Middle frontal gyrus (tissue), 1 donor: ENCODE measurements at regions not wholly inside any gene's neighbourhood (a gene's known extent, or its start where the extent isn't known, plus 50 kb on each side); places are given as distances from the start of the nearest gene placed in this dataset.

Experiments
- DNase-seq: peaks from one replicate; pipeline ENCODE4 v3.0.0-alpha.2; 2015; ENCODE audit warnings: low spot score; ENCODE audit errors: extremely low spot score

GRCh38 chr5:8613078-8613685, 744.2 kb downstream of the MTRR start:
- no peak for DNase-seq

- DNase-seq, result no peak
Observed at GRCh38 chr5:8615142-8615858, 746.4 kb downstream of the MTRR start.

DNA sequence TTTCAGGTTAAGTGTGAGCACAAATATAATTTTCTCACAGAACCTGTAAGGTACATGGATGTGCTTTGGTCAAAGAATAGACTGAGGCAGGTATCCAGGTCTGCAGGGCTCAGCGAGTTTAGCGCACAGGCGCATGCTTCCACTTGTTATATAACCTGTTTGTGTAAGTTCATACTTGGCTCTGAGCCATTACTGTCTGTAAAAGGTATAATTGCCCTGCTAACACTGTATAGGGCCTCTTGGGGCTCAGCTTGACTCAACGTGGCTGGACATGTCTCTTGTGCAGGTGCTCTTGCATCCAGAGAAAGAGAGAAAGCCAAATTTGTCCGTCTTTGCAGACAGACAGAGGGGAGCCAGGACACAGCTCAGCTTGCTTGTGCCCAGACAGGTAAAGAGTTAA, 759.6 kb downstream of the MTRR start:
- DNase-seq, result no peak

GRCh38 chr5:8633259-8633658, 764.3 kb downstream of the MTRR start:
- no peak for DNase-seq

- no peak for DNase-seq
Observed at GRCh38 chr5:8633696-8634095, 764.7 kb downstream of the MTRR start.

DNA sequence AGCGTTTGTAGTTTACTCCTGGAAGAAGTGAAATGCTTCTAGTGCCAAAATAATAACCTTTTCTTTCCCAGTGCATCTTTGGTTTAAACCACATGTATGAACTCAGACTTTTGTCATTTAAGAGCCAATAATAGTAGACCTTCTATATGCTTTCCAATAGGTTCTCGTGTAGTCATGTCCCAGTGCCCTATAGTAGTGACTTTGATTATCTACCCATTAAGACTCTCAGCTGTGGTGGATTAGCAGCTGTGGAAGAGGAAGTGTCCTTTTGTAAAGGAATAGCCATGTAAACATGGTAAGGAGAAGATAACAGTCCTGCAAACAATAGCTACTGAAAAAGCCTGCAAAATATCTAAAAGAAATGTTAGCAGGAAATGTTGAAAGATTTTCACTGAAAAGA, 765.3 kb downstream of the MTRR start:
- no peak for DNase-seq

DNA sequence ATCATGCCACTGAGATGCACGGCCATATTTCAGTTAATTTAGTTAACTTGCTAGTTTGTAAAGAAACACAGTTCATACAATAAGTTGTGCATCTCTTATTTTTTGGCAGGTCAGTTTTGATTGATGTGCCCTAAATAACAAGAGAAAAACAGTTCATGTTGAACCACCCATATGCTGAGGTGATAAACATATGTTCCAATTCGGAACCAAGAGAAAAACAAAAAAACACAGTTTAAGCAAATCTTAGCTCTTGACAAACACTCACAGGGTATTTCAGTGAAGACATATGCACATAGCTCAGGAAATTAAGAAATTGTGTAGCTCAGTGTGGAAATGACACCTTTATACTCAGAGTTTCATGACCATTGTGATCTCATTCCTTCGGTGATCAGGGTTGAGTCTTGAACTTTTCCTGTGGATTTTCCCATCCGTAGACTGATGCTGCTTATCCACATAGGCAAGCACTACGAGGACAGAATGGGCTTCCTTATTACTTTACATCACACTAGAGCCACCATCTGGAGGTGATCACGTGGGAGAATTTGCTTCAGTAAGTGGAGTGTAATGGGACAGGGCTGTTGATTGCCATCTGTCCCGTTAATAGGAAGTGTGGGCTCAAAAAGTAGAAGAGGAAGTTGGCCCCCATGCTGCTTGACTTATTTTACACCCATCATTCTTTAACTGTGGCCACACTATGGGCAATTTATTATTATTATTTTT, 773.0 kb downstream of the MTRR start:
- no peak for DNase-seq

DNA sequence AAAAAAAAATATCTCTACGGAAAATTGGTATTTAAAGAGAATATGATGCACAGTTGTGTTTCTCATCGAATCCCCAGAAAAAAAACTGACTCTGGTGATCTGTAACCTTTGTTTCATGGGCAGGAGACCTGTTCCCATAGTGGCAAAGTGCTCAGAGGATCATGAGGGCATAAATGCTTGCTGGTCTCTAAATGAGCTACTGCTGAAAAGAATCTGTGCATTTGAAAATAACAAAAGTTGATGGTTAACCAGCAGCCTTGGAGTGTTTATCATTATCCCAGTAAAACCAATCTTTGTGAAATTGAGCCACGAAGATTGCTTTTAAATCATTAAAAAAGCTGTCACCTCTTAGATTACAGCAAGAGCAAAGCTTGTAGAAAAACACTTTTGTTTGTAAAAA, 775.4 kb downstream of the MTRR start:
- DNase-seq, result no peak

- no peak for DNase-seq
Observed at GRCh38 chr5:8647111-8647510, 778.2 kb downstream of the MTRR start.

- DNase-seq, result no peak
Observed at GRCh38 chr5:8650186-8650585, 781.2 kb downstream of the MTRR start.

GRCh38 chr5:8660133-8660893, 791.4 kb downstream of the MTRR start:
- DNase-seq, result no peak

GRCh38 chr5:8663374-8663773, 794.4 kb downstream of the MTRR start:
- DNase-seq, result no peak

GRCh38 chr5:8675182-8675581, 806.2 kb downstream of the MTRR start:
- no peak for DNase-seq

- no peak for DNase-seq
Observed at GRCh38 chr5:8676695-8677094, 807.7 kb downstream of the MTRR start.

GRCh38 chr5:8682381-8682780, 813.4 kb downstream of the MTRR start:
- DNase-seq, result no peak

DNA sequence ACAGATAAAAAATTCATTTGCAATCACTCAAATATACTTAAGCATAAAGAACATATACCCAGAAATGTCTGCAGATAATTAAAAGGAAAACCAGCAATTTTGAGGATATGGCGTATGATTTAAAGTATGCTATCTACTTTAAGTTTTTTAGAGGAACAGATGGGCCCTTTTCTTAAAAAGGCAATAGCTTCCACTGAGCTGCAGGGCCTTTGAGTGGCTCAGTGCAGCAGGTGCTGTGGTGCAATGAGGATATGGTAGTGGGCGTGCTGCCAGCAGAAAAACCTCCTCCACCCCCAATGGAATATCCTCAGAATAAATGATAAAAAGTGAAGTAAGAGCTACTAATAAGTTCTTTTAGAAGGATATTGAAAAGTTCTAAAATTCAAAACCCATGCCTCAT, 814.5 kb downstream of the MTRR start:
- DNase-seq, result no peak

GRCh38 chr5:8685704-8686103, 816.8 kb downstream of the MTRR start:
- no peak for DNase-seq

GRCh38 chr5:8686707-8687106, 817.8 kb downstream of the MTRR start:
- no peak for DNase-seq

DNA sequence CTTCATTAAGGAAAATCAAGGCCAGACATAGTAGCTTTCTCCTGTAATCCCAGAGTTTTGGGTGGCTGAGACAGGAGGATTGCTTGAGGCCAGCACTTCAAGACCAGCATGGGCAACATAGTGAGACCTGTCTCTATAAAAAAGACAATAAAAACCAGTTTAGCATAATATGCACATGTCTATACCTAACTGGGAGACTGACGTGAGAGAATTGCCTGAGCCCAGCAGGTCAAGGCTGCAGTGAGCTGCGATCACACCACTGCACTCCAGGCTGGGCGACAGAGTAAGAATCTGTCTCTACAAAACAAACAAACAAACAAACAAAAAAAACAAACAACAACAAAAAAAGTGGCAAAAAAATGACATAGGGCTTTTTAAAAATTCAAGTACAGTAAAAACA, 820.8 kb downstream of the MTRR start:
- DNase-seq, result no peak

DNA sequence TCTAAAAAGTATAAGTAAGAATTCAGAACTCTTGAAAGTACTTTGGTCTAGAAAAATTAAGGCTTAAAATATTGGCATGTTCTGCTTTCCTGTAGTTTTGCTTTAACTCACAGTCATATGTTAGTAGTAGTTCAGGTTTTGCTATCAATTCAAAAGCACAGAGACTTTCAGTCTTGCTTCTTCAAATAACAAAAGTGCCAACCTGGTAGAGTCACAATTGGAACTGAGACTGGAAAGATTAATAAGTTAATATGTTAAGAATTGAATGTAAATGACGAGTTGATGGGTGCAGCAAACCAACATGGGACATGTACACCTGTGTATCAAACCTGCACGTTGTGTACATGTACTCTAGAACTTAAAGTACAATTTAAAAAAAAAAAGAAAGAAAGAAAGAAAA, 822.3 kb downstream of the MTRR start:
- no peak for DNase-seq

- DNase-seq, result no peak
Observed at GRCh38 chr5:8693341-8693844, 824.4 kb downstream of the MTRR start.

DNA sequence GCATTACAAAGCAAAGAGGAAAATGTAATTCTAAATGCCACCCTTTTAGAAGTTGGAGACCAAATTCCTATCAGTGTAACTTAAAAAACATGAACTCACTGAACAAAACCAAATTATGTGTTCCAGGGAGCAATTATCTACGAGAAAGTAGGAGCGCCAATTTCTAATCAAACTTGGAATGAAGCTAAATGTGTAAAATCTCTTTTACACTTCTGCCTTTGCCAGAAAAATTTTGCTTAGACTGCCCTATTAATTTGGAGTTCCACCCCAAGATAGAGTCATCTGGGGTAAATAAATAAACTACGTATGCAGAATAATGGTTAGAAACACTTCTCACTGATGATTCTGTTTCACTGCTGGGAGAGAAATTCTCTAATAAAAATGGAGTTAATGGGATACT, 825.6 kb downstream of the MTRR start:
- DNase-seq, result no peak
